HepG2 (cell line): ENCODE measurements at regions not wholly inside any gene's neighbourhood (a gene's known extent, or its start where the extent isn't known, plus 50 kb on each side); places are given as distances from the start of the nearest gene placed in this dataset.

Experiments
- ATAC-seq: fragments of 200-7000 bp; cut with Tn5 transposase; 3 replicates; pipeline ENCODE4 v1.9.1; 2020; ENCODE audit warnings: mild to moderate bottlenecking, moderate library complexity
- BruUV-seq: library from RNA; stranded (reverse); fragments of 400-500 nt; replicated peaks from 2 replicates; lab custom pipeline; 2021; lab: Mats Ljungman, UMichigan
- CTCF ChIA-PET: fragments of 300-600 bp; formaldehyde crosslinking; extraction: SDS; loops from one replicate; lab custom pipeline; 2021; ENCODE audit warnings: low total read pairs, inconsistent platforms, low intra/inter-chr PET ratio; lab: Yijun Ruan, JAX
- POLR2A ChIA-PET: fragments of 350-600 bp; sonication (Branson Sonifier 250); formaldehyde crosslinking; loops from one replicate; lab custom pipeline; 2020; ENCODE audit warnings: antibody characterized with exemption, inconsistent platforms; lab: Yijun Ruan, JAX
- DNase-seq: peaks from one replicate; pipeline ENCODE4 v3.0.0-alpha.2; 2015; ENCODE audit warnings: low spot score
- FAIRE-seq: peaks from 3 replicates; lab custom pipeline; 2011; peaks lifted over from hg19 to GRCh38; lab: Jason Lieb, UNC
- H2AFZ ChIP-seq: one replicate; pipeline ENCODE4 v1.6.1; 2011; ENCODE audit warnings: low read length, inconsistent platforms
- H3K27ac ChIP-seq: fragments of 300-600 bp; 3 replicates; pipeline ENCODE4 v1.8.0; 2011; ENCODE audit warnings: mixed run types, mild to moderate bottlenecking, mixed read lengths, low read length, inconsistent platforms; ENCODE audit not compliant: insufficient read depth; ENCODE audit errors: extremely low read length
- H3K27me3 ChIP-seq, 2 experiments: fragments of 200-600 bp in 1 of 2; 2 replicates in 1 of 2; 3 replicates in 1 of 2; pipeline versions ENCODE4 v1.6.0 to v1.8.0; 2011; ENCODE audit warnings: low read length in 2 of 2, mild to moderate bottlenecking in 2 of 2, moderate library complexity in 2 of 2, inconsistent platforms in 1 of 2; ENCODE audit not compliant: insufficient read depth in 2 of 2, control insufficient read depth in 1 of 2
- H3K36me3 ChIP-seq, 2 experiments: fragments of 200-600 bp in 1 of 2; replicated peaks in 1 of 2; 2 replicates in 1 of 2; 3 replicates in 1 of 2; pipeline versions ENCODE4 v1.5.1 to v1.8.0; 2011; ENCODE audit warnings: low read length in 2 of 2, inconsistent platforms in 1 of 2; ENCODE audit not compliant: insufficient read depth in 2 of 2, control insufficient read depth in 1 of 2
- H3K4me1 ChIP-seq: 2 replicates; pipeline ENCODE4 v1.5.1; 2012; ENCODE audit warnings: low read length, inconsistent platforms; ENCODE audit not compliant: insufficient read depth
- H3K4me2 ChIP-seq: 2 replicates; pipeline ENCODE4 v1.6.0; 2011; ENCODE audit warnings: low read depth, low read length, inconsistent platforms
- H3K4me3 ChIP-seq, 3 experiments: fragments of 200-600 bp in 1 of 3; sonication (generic), shearing (Covaris generic) in 1 of 3; replicated peaks in 1 of 3; 2 replicates each; pipeline ENCODE4 v1.5.1; 2011 to 2016; ENCODE audit warnings: low read length in 3 of 3, inconsistent platforms in 2 of 3, low read depth in 2 of 3, mild to moderate bottlenecking in 2 of 3, control low read depth in 1 of 3, mixed read lengths in 1 of 3; ENCODE audit not compliant: insufficient read depth in 1 of 3
- H3K79me2 ChIP-seq: one replicate; pipeline ENCODE4 v1.6.1; 2011; ENCODE audit warnings: low read length, inconsistent platforms; ENCODE audit not compliant: insufficient read depth
- H3K9ac ChIP-seq: 2 replicates; pipeline ENCODE4 v1.6.0; 2011; ENCODE audit warnings: mild to moderate bottlenecking, low read depth, low read length, inconsistent platforms; ENCODE audit not compliant: insufficient read depth
- H3K9me3 ChIP-seq: 2 replicates; pipeline ENCODE4 v1.5.1; 2012; ENCODE audit warnings: mild to moderate bottlenecking, low read length
- H4K20me1 ChIP-seq: 2 replicates; pipeline ENCODE4 v1.6.0; 2011; ENCODE audit warnings: inconsistent platforms, mild to moderate bottlenecking, low read length, moderate library complexity; ENCODE audit not compliant: insufficient read depth
- ATF6 ChIP-seq: sonication (generic); formaldehyde crosslinking; conservative IDR thresholded peaks from 2 replicates; pipeline ENCODE4 v1.4.0; 2020; ENCODE audit warnings: missing genetic modification reagents
- BRF2 ChIP-seq: sonication (generic); formaldehyde crosslinking; IDR thresholded peaks from 2 replicates; pipeline ENCODE4 v1.8.1; 2022; ENCODE audit warnings: mild to moderate bottlenecking, missing genetic modification reagents
- CREM ChIP-seq, 2 experiments: sonication (generic) in 1 of 2; formaldehyde crosslinking in 1 of 2; IDR thresholded peaks; 2 replicates each; pipeline versions ENCODE4 v1.4.0 to v1.6.1; 2016 to 2020; ENCODE audit warnings: antibody characterized with exemption in 1 of 2, mild to moderate bottlenecking in 1 of 2, missing genetic modification reagents in 1 of 2
- EEA1 ChIP-seq: sonication (generic); formaldehyde crosslinking; IDR thresholded peaks from 2 replicates; pipeline ENCODE4 v1.5.1; 2020; ENCODE audit warnings: mild to moderate bottlenecking, missing genetic modification reagents, borderline replicate concordance
- ELK4 ChIP-seq: sonication (generic); formaldehyde crosslinking; IDR thresholded peaks from 2 replicates; pipeline ENCODE4 v1.9.0; 2021; ENCODE audit warnings: missing genetic modification reagents, borderline replicate concordance
- EZH2 ChIP-seq: conservative IDR thresholded peaks from 2 replicates; pipeline ENCODE4 v1.6.1; 2012; ENCODE audit warnings: mild to moderate bottlenecking, low read depth, low read length, moderate library complexity
- MAFK ChIP-seq, 2 experiments: IDR thresholded peaks in 1 of 2; conservative IDR thresholded peaks in 1 of 2; 2 replicates each; pipeline ENCODE4 v1.6.1; 2011; ENCODE audit warnings: improper control_type of control experiment in 2 of 2, low read length in 2 of 2
- NBN ChIP-seq: fragments of 450-650 bp; conservative IDR thresholded peaks from 2 replicates; pipeline ENCODE4 v1.6.1; 2017
- RAD51 ChIP-seq: fragments of 450-650 bp; IDR thresholded peaks from 2 replicates; pipeline ENCODE4 v1.6.1; 2016; ENCODE audit warnings: borderline replicate concordance
- REL ChIP-seq: sonication (generic); formaldehyde crosslinking; conservative IDR thresholded peaks from 2 replicates; pipeline ENCODE4 v1.8.0; 2022; ENCODE audit warnings: mild to moderate bottlenecking, missing genetic modification reagents, moderate library complexity
- SAP130 ChIP-seq: IDR thresholded peaks from 2 replicates; pipeline ENCODE4 v1.6.1; 2016; ENCODE audit warnings: low read depth
- SNAI1 ChIP-seq: sonication (generic); formaldehyde crosslinking; IDR thresholded peaks from 2 replicates; pipeline ENCODE4 v1.5.0; 2020; ENCODE audit warnings: mild to moderate bottlenecking, missing genetic modification reagents, borderline replicate concordance
- ZBTB38 ChIP-seq: sonication (generic); formaldehyde crosslinking; IDR thresholded peaks from 2 replicates; pipeline ENCODE4 v1.5.1; 2020; ENCODE audit warnings: mild to moderate bottlenecking, missing genetic modification reagents
- ZNF143 ChIP-seq: sonication (generic); formaldehyde crosslinking; IDR thresholded peaks from 2 replicates; pipeline ENCODE4 v1.4.0; 2020; ENCODE audit warnings: missing genetic modification reagents
- ZNF431 ChIP-seq: sonication (generic); formaldehyde crosslinking; IDR thresholded peaks from 2 replicates; pipeline ENCODE4 v1.9.0; 2022; ENCODE audit warnings: missing genetic modification reagents, low read depth, mild to moderate bottlenecking, borderline replicate concordance
- ZNF615 ChIP-seq: sonication (generic); formaldehyde crosslinking; IDR thresholded peaks from 2 replicates; pipeline ENCODE4 v1.5.0; 2020; ENCODE audit warnings: mild to moderate bottlenecking, missing genetic modification reagents, borderline replicate concordance
- ZNF746 ChIP-seq: sonication (generic); formaldehyde crosslinking; IDR thresholded peaks from 2 replicates; pipeline ENCODE4 v1.8.0; 2022; ENCODE audit warnings: mild to moderate bottlenecking, missing genetic modification reagents
- ZSCAN31 ChIP-seq: sonication (generic); formaldehyde crosslinking; IDR thresholded peaks from 2 replicates; pipeline ENCODE4 v1.5.0; 2020; ENCODE audit warnings: low read depth, mild to moderate bottlenecking, missing genetic modification reagents
- WGBS: methylation state at CpG from one replicate; pipeline ENCODE4 v1.1.6; 2017; ENCODE audit warnings: low lambda C conversion rate; 5-methylcytosine and 5-hydroxymethylcytosine counted together
- in situ Hi-C: cut with HindIII; loops from 2 replicates; pipeline ENCODE4 v1.10.0; 2017; ENCODE audit warnings: low pct_unique_long_range_greater_than_20kb; ENCODE audit not compliant: extremely low pct_ligation_motif_present
- intact Hi-C: fragments of 100-400 bp; cut with micrococcal nuclease; formaldehyde crosslinking; loops from one replicate; pipeline ENCODE4 v1.10.0; 2022; ENCODE audit not compliant: unreplicated experiment

- TF ChIP-seq ATF6 (CRISPR knock-in tag): no peak
- TF ChIP-seq BRF2 (CRISPR knock-in tag): no peak
Measured at GRCh38 chr6:90716376-90716775, 129.5 kb upstream of the MAP3K7 start (continued).

GRCh38 chr6:90715093-90715655 is 128.3 kb upstream of the MAP3K7 start:
- H3K4me3 ChIP-seq: no peak overlapping the region
- in situ Hi-C loops (no loop called here), intact Hi-C loops (no loop called here)
- no peaks in the 10 kb centered on the region for H4K20me1 ChIP-seq
- BruUV-seq: no TSS peak
- H3K4me2 ChIP-seq: no peak overlapping the region
- H3K4me1 ChIP-seq: no peaks in the 10 kb centered on the region
- ATAC-seq: no peak
- H3K27ac ChIP-seq: no peak overlapping the region
- H3K27me3 ChIP-seq: no peaks in the 10 kb centered on the region; a peak in 1 of 5 replicates
- H3K9me3 ChIP-seq: no peaks in the 10 kb centered on the region
- DNase-seq: no peak
- POLR2A ChIA-PET: no interaction called here
- no peak for FAIRE-seq
- H3K9ac ChIP-seq: no peak overlapping the region
- H3K36me3 ChIP-seq: no peaks in the 10 kb centered on the region
- 48% methylated on average over 13 of the region's 13 CpGs for WGBS
- no peak overlapping the region for H2AFZ ChIP-seq
- H3K79me2 ChIP-seq: no peaks in the 10 kb centered on the region
- CTCF ChIA-PET: no interaction called here
- TF ChIP-seq ZNF143: no peak
- no peak for TF ChIP-seq ATF6 (CRISPR knock-in tag)
- TF ChIP-seq CREM (IDR thresholded peaks at IDR 0.05): no peak
- no peak for TF ChIP-seq CREM (CRISPR knock-in tag; IDR thresholded peaks at IDR 0.05)
- no peak for TF ChIP-seq ZNF746
- no peak for TF ChIP-seq ZBTB38
- TF ChIP-seq ZNF615 (CRISPR knock-in tag): no peak
- TF ChIP-seq ELK4 (CRISPR knock-in tag): no peak
- TF ChIP-seq NBN: no peak
- TF ChIP-seq EEA1 (CRISPR knock-in tag): no peak
- no peak for TF ChIP-seq EZH2
- TF ChIP-seq ZSCAN31 (CRISPR knock-in tag): no peak
- no peak for TF ChIP-seq SAP130 (CRISPR knock-in tag)
- TF ChIP-seq REL (CRISPR knock-in tag): no peak
- no peak for TF ChIP-seq SNAI1 (CRISPR knock-in tag)
- no peak for TF ChIP-seq RAD51
- TF ChIP-seq MAFK (conservative IDR thresholded peaks at IDR 0.05 in 1 of 2, IDR thresholded peaks at IDR 0.05 in 1 of 2; ENCODE audit: low read length in 2 of 2): no peak
- no peak for TF ChIP-seq ZNF431 (CRISPR knock-in tag)
